K562 (cell line): ENCODE measurements at regions not wholly inside any gene's neighbourhood (a gene's known extent, or its start where the extent isn't known, plus 50 kb on each side); places are given as distances from the start of the nearest gene placed in this dataset.

ENCODE experiments used
- CTCF ChIP-seq, 3 experiments: IDR thresholded peaks in 2 of 3; conservative IDR thresholded peaks in 1 of 3; 2 replicates each; pipeline ENCODE4 v1.5.1; 2011 to 2012; ENCODE audit warnings: low read length in 3 of 3, mild to moderate bottlenecking in 3 of 3, control low read depth in 2 of 3, improper control_type of control experiment in 1 of 3, inconsistent platforms in 1 of 3, low read depth in 1 of 3, mixed read lengths in 1 of 3, moderate library complexity in 1 of 3; ENCODE audit not compliant: insufficient read depth in 2 of 3
- DNMT1 ChIP-seq: fragments of 450-650 bp; IDR thresholded peaks from 2 replicates; pipeline ENCODE4 v1.6.1; 2016; ENCODE audit warnings: antibody characterized with exemption, mild to moderate bottlenecking
- SIN3B ChIP-seq: fragments of 450-650 bp; IDR thresholded peaks from 2 replicates; pipeline ENCODE4 v1.6.1; 2017; ENCODE audit warnings: low read depth, mild to moderate bottlenecking, moderate library complexity
- ZNF224 ChIP-seq: sonication (generic); formaldehyde crosslinking; IDR thresholded peaks from 2 replicates; pipeline ENCODE4 v1.8.0; 2022; ENCODE audit warnings: mild to moderate bottlenecking, missing genetic modification reagents
- TF ChIP-seq, protein P1 (sequence below): fragments of 450-650 bp; formaldehyde crosslinking; IDR thresholded peaks from 2 replicates; pipeline ENCODE4 v1.4.0; 2020; ENCODE audit warnings: mild to moderate bottlenecking, moderate library complexity

DNA sequence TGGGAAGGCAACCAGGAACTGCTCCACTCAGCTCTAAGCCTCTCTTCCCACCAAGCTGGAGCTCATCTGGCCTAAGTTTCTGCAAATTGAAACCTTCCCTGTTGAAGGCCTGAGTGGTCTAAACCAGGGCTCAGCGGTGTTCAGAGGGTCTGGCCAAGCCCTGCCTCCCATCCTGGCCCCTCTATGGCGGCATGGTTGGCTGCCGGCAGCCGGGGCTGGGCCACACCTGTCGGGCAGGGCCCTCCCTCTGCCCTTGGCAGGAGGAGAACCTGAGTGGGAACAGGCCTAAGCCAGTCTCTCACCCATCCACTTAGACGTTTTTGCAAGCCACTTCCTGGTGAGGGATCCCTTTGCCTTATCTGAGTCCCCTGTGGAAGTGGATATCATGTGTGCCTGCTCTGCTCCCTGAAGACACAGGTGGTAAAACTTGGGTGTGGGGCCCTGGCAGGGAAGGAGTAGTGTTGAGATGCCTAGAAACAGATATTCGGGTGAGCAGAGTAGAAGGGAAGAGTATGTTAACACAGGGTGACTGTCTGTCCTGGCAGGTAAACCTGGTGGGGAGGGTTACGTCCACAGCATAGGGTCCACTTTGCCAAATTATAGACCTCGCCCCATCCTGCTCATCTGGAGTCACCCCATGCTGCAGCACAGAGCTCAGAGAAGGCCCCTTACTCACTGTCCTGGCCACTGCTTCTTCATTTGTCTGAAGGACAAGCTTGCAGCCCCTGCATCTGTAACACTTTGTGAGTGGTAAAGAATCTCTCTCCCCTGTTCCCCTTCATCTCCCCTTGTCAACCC is 63.0 kb upstream of the SIX2 start:
- TF ChIP-seq SIN3B (no peak), DNMT1 (no peak), ZNF224 (CRISPR knock-in tag) (no peak), CTCF (IDR thresholded peaks at IDR 0.05 in 2 of 3, conservative IDR thresholded peaks at IDR 0.05 in 1 of 3; ENCODE audit: insufficient read depth in 2 of 3, low read depth in 1 of 3, low read length in 3 of 3) (no peak)
- TF ChIP-seq, protein P1, sequence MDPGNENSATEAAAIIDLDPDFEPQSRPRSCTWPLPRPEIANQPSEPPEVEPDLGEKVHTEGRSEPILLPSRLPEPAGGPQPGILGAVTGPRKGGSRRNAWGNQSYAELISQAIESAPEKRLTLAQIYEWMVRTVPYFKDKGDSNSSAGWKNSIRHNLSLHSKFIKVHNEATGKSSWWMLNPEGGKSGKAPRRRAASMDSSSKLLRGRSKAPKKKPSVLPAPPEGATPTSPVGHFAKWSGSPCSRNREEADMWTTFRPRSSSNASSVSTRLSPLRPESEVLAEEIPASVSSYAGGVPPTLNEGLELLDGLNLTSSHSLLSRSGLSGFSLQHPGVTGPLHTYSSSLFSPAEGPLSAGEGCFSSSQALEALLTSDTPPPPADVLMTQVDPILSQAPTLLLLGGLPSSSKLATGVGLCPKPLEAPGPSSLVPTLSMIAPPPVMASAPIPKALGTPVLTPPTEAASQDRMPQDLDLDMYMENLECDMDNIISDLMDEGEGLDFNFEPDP (CRISPR knock-in tag), result no peak
